Liver (tissue), 8 donors: ENCODE measurements at regions not wholly inside any gene's neighbourhood (a gene's known extent, or its start where the extent isn't known, plus 50 kb on each side); places are given as distances from the start of the nearest gene placed in this dataset.

Source experiments
- DNase-seq: peaks from one replicate; pipeline ENCODE4 v3.0.0-alpha.2; 2017; ENCODE audit warnings: low spot score
- H3K27ac ChIP-seq, 2 donors: one replicate each; pipeline ENCODE4 v1.7.0; 2013; ENCODE audit warnings: inconsistent platforms in 2 of 2, low read length in 2 of 2, control low read depth in 1 of 2, low read depth in 1 of 2, mild to moderate bottlenecking in 1 of 2
- H3K27me3 ChIP-seq, 4 donors: one replicate each; pipeline versions ENCODE4 v1.6.1 to v1.7.0; 2013; ENCODE audit warnings: low read length in 3 of 4, inconsistent platforms in 1 of 4, mild to moderate bottlenecking in 1 of 4, moderate library complexity in 1 of 4; ENCODE audit not compliant: control insufficient read depth in 4 of 4, insufficient read depth in 4 of 4
- H3K36me3 ChIP-seq, 4 donors: one replicate each; pipeline versions ENCODE4 v1.6.1 to v1.7.0; 2013; ENCODE audit warnings: low read length in 3 of 4, mild to moderate bottlenecking in 3 of 4, low read depth in 1 of 4, moderate library complexity in 1 of 4; ENCODE audit not compliant: control insufficient read depth in 4 of 4, insufficient read depth in 3 of 4
- H3K4me1 ChIP-seq, 4 donors: one replicate each; pipeline versions ENCODE4 v1.6.1 to v1.7.0; 2013; ENCODE audit warnings: low read length in 3 of 4, mild to moderate bottlenecking in 3 of 4, moderate library complexity in 1 of 4; ENCODE audit not compliant: control insufficient read depth in 4 of 4, insufficient read depth in 4 of 4
- H3K4me3 ChIP-seq, 3 donors: one replicate each; pipeline versions ENCODE4 v1.6.1 to v1.7.0; 2013; ENCODE audit warnings: low read length in 3 of 3, control low read depth in 1 of 3, low read depth in 1 of 3, mild to moderate bottlenecking in 1 of 3
- H3K9ac ChIP-seq, 2 donors: one replicate each; pipeline ENCODE4 v1.7.0; 2013; ENCODE audit warnings: low read length in 2 of 2, mild to moderate bottlenecking in 2 of 2, moderate library complexity in 2 of 2, control low read depth in 1 of 2, low read depth in 1 of 2
- H3K9me3 ChIP-seq, 4 donors: one replicate each; pipeline versions ENCODE4 v1.6.1 to v1.7.0; 2013; ENCODE audit warnings: low read length in 3 of 4; ENCODE audit not compliant: control insufficient read depth in 4 of 4
- ATF3 ChIP-seq: IDR thresholded peaks from 2 replicates; pipeline ENCODE4 v1.6.1; 2016; ENCODE audit warnings: antibody characterized with exemption
- EGR1 ChIP-seq, 2 donors: IDR thresholded peaks; 2 replicates each; pipeline ENCODE4 v1.6.1; 2016 to 2018; ENCODE audit warnings: antibody characterized with exemption in 2 of 2, low read depth in 2 of 2
- FOXA1 ChIP-seq: IDR thresholded peaks from 2 replicates; pipeline ENCODE4 v1.6.1; 2016; ENCODE audit warnings: antibody characterized with exemption
- FOXA2 ChIP-seq: IDR thresholded peaks from 2 replicates; pipeline ENCODE4 v1.6.1; 2016; ENCODE audit warnings: antibody characterized with exemption
- GABPA ChIP-seq, 2 donors: IDR thresholded peaks in 1 of 2; conservative IDR thresholded peaks in 1 of 2; 2 replicates each; pipeline ENCODE4 v1.6.1; 2016; ENCODE audit warnings: antibody characterized with exemption in 2 of 2, mild to moderate bottlenecking in 1 of 2, moderate library complexity in 1 of 2
- HNF4A ChIP-seq, 2 donors: conservative IDR thresholded peaks; 2 replicates each; pipeline ENCODE4 v1.6.1; 2016; ENCODE audit warnings: antibody characterized with exemption in 2 of 2, mild to moderate bottlenecking in 2 of 2
- HNF4G ChIP-seq: IDR thresholded peaks from 2 replicates; pipeline ENCODE4 v1.6.1; 2016; ENCODE audit warnings: antibody characterized with exemption
- JUND ChIP-seq, 2 donors: IDR thresholded peaks; 2 replicates each; pipeline ENCODE4 v1.6.1; 2016; ENCODE audit warnings: antibody characterized with exemption in 2 of 2
- MAX ChIP-seq: IDR thresholded peaks from 2 replicates; pipeline ENCODE4 v1.6.1; 2016; ENCODE audit warnings: antibody characterized with exemption
- NR2F2 ChIP-seq: IDR thresholded peaks from 2 replicates; pipeline ENCODE4 v1.6.1; 2016; ENCODE audit warnings: antibody characterized with exemption
- RAD21 ChIP-seq, 2 donors: IDR thresholded peaks; 2 replicates each; pipeline ENCODE4 v1.6.1; 2016; ENCODE audit warnings: antibody characterized with exemption in 2 of 2, mild to moderate bottlenecking in 2 of 2
- REST ChIP-seq: IDR thresholded peaks from 2 replicates; pipeline ENCODE4 v1.6.1; 2016; ENCODE audit warnings: antibody characterized with exemption, mild to moderate bottlenecking
- RXRA ChIP-seq, 2 donors: IDR thresholded peaks; 2 replicates each; pipeline ENCODE4 v1.6.1; 2017 to 2018; ENCODE audit warnings: antibody characterized with exemption in 2 of 2, mild to moderate bottlenecking in 1 of 2
- SP1 ChIP-seq: IDR thresholded peaks from 2 replicates; pipeline ENCODE4 v1.6.1; 2018; ENCODE audit warnings: antibody characterized with exemption, mild to moderate bottlenecking
- TAF1 ChIP-seq: conservative IDR thresholded peaks from 2 replicates; pipeline ENCODE4 v1.6.1; 2016; ENCODE audit warnings: antibody characterized with exemption, mild to moderate bottlenecking
- YY1 ChIP-seq: IDR thresholded peaks from 2 replicates; pipeline ENCODE4 v1.6.1; 2016; ENCODE audit warnings: antibody characterized with exemption, mild to moderate bottlenecking
- ZBTB33 ChIP-seq: IDR thresholded peaks from 2 replicates; pipeline ENCODE4 v1.6.1; 2016; ENCODE audit warnings: antibody characterized with exemption
- WGBS: extraction: QIAGEN DNeasy Blood & Tissue Kit; methylation state at CpG from one replicate; pipeline ENCODE4 v1.1.7; 2013; 5-methylcytosine and 5-hydroxymethylcytosine counted together
- TF ChIP-seq, protein P1 (sequence below): fragments of 150-350 bp; IDR thresholded peaks from 2 replicates; pipeline ENCODE4 v1.5.1; 2017; ENCODE audit warnings: improper control_type of control experiment, low read depth, low read length; ENCODE audit not compliant: missing input control
- donor health status: healthy.
- donor health status: healthy.
- donor health status: healthy.
- donor health status: healthy.
- donor health status: healthy.

DNA sequence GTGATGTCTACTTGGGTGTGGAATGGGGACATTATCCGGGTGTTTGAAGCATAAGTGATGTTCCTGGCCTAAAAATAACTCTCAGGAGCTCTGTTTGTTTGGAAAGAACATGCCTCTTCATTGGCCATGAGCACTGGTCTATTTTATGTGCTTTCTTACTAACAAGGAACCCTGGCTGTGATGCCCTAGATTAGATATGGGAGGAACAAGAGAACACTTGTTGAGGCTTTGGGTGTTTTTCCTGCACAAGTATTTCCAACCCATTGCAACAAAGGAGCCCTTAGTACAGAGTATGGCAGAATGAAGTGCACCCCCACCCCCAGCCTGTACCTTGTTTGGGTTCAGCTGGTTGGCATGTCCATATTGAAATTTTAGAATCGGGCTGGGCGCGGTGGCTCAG, 95.9 kb downstream of the SLC4A3 start:
- Histone ChIP-seq H3K4me3 (no peak overlapping the region), H3K36me3 (no peaks in the 10 kb centered on the region), H3K4me1 (no peaks in the 10 kb centered on the region), H3K27ac (no peak overlapping the region), H3K9me3 (no peaks in the 10 kb centered on the region), H3K27me3 (no peaks in the 10 kb centered on the region), H3K9ac (no peak overlapping the region)
- no peak for DNase-seq
- WGBS = 93% methylated on average over 4 of the region's 4 CpGs
- no peak for TF ChIP-seq HNF4A (conservative IDR thresholded peaks at IDR 0.05)
- no peak for TF ChIP-seq FOXA2
- TF ChIP-seq RAD21 (IDR thresholded peaks at IDR 0.05) = no peak
- no peak for TF ChIP-seq REST
- no peak for TF ChIP-seq TAF1
- no peak for TF ChIP-seq HNF4G
- TF ChIP-seq NR2F2 = no peak
- TF ChIP-seq, protein P1, sequence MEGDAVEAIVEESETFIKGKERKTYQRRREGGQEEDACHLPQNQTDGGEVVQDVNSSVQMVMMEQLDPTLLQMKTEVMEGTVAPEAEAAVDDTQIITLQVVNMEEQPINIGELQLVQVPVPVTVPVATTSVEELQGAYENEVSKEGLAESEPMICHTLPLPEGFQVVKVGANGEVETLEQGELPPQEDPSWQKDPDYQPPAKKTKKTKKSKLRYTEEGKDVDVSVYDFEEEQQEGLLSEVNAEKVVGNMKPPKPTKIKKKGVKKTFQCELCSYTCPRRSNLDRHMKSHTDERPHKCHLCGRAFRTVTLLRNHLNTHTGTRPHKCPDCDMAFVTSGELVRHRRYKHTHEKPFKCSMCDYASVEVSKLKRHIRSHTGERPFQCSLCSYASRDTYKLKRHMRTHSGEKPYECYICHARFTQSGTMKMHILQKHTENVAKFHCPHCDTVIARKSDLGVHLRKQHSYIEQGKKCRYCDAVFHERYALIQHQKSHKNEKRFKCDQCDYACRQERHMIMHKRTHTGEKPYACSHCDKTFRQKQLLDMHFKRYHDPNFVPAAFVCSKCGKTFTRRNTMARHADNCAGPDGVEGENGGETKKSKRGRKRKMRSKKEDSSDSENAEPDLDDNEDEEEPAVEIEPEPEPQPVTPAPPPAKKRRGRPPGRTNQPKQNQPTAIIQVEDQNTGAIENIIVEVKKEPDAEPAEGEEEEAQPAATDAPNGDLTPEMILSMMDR = no peak
- no peak for TF ChIP-seq SP1
- no peak for TF ChIP-seq EGR1 (IDR thresholded peaks at IDR 0.05; ENCODE audit: low read depth in 2 of 2)

DNA sequence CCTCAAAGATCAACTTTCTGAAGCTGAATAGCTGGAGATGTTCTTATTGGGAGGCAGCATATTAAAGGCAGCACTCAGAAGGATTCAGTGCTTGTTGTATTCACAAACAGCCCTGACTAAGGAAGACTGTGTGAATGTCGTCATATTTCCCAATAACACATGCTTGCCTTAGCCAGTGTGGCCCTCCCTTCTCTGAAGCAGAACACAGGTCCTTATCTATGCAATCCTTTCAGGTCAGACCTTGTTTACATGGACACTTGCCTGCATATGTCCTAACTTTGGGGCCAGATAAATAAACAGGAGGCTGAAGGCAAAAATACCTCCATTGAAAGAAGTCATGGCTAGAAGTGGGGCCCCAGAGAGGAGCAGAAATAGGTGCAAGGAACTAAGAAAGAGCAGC, 97.2 kb downstream of the SLC4A3 start:
- Histone ChIP-seq H3K9me3 (no peaks in the 10 kb centered on the region), H3K4me3 (no peak overlapping the region), H3K36me3 (no peaks in the 10 kb centered on the region), H3K27me3 (peaks cover 0 to 2% (median 0%) of the 10 kb centered on the region in 4 donors), H3K27ac (no peak overlapping the region), H3K4me1 (no peaks in the 10 kb centered on the region), H3K9ac (no peak overlapping the region)
- 21% methylated on average over 1 of the region's 1 CpG for WGBS
- DNase-seq = no peak
- no peak for TF ChIP-seq GABPA (IDR thresholded peaks at IDR 0.05 in 1 of 2, conservative IDR thresholded peaks at IDR 0.05 in 1 of 2)
- no peak for TF ChIP-seq TAF1
- no peak for TF ChIP-seq FOXA1
- TF ChIP-seq REST = no peak
- no peak for TF ChIP-seq NR2F2
- TF ChIP-seq, protein P1 = no peak
- TF ChIP-seq YY1 = no peak
- no peak for TF ChIP-seq JUND (IDR thresholded peaks at IDR 0.05)
- TF ChIP-seq HNF4A (conservative IDR thresholded peaks at IDR 0.05) = no peak
- TF ChIP-seq FOXA2 = no peak
- TF ChIP-seq MAX = no peak
- TF ChIP-seq ATF3 = no peak
- TF ChIP-seq RAD21 (IDR thresholded peaks at IDR 0.05) = no peak
- TF ChIP-seq ZBTB33 = no peak
- no peak for TF ChIP-seq EGR1 (IDR thresholded peaks at IDR 0.05; ENCODE audit: low read depth in 2 of 2)
- no peak for TF ChIP-seq HNF4G
- TF ChIP-seq RXRA (IDR thresholded peaks at IDR 0.05) = no peak
- no peak for TF ChIP-seq SP1
